HEK293T (cell line): ENCODE measurements at regions not wholly inside any gene's neighbourhood (a gene's known extent, or its start where the extent isn't known, plus 50 kb on each side); places are given as distances from the start of the nearest gene placed in this dataset.

ENCODE experiments used
- FOXK2 ChIP-seq: fragments of 450-650 bp; IDR thresholded peaks from 2 replicates; pipeline ENCODE4 v1.6.1; 2016; ENCODE audit warnings: mild to moderate bottlenecking
- NFRKB ChIP-seq: fragments of 450-650 bp; IDR thresholded peaks from 2 replicates; pipeline ENCODE4 v1.6.1; 2016; ENCODE audit warnings: mild to moderate bottlenecking, moderate library complexity
- SP1 ChIP-seq: fragments of 450-650 bp; IDR thresholded peaks from 2 replicates; pipeline ENCODE4 v1.6.1; 2017
- TARDBP ChIP-seq: fragments of 450-650 bp; IDR thresholded peaks from 2 replicates; pipeline ENCODE4 v1.6.1; 2016

GRCh38 chr4:153143527-153144348, 60.5 kb upstream of the TRIM2 start:
- TF ChIP-seq NFRKB: no peak
- no peak for TF ChIP-seq TARDBP
- TF ChIP-seq FOXK2: no peak
- no peak for TF ChIP-seq SP1
